ENCODE measurements at regions not wholly inside any gene's neighbourhood (a gene's known extent, or its start where the extent isn't known, plus 50 kb on each side); places are given as distances from the start of the nearest gene placed in this dataset.

DNA sequence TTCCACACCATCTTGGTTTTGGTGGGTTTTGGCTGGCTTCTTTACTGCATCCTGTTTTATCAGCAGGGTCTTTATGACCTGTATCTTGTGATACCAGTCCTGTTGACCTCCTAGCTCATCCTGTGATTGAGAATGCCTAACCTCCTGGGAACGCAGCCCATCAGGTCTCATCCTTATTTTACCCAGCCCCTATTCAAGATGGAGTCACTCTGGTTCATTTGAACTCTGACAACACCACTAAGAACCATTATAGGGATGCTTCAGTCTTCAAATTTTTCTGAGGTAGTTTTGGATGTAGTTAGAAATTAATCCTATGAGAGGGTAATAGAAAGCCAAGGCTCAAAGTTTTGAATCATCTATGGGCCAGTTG, 287.8 kb upstream of the SLC39A10 start:
- no peak for TF ChIP-seq EZH2 (IDR thresholded peaks at IDR 0.05; ENCODE audit: insufficient read depth, low read length)
- peaks cover 12% of the 10 kb centered on the region for H3K9me3 ChIP-seq (ENCODE audit: insufficient read depth, low read depth, low read length)
- no peaks in the 10 kb centered on the region for H3K79me2 ChIP-seq (ENCODE audit: insufficient read depth, low read length)
- no peaks in the 10 kb centered on the region for H3K27me3 Mint-ChIP-seq (ENCODE audit: low read depth, unreplicated experiment)
- no peak overlapping the region for H3K9ac ChIP-seq (ENCODE audit: low read length)
- H3K36me3 ChIP-seq (ENCODE audit: insufficient read depth, low read length), result no peaks in the 10 kb centered on the region
- peaks cover 13% of the 10 kb centered on the region for H3K4me1 Mint-ChIP-seq (ENCODE audit: low read depth, unreplicated experiment)
- no peak overlapping the region for H2AFZ ChIP-seq (ENCODE audit: low read depth, low read length)
- H3K9me3 Mint-ChIP-seq (ENCODE audit: unreplicated experiment), result peaks cover 2% of the 10 kb centered on the region
- no peak overlapping the region for H3K4me3 ChIP-seq (ENCODE audit: insufficient read depth, low read depth, low read length)
- no peak overlapping the region for H3K4me3 Mint-ChIP-seq (ENCODE audit: unreplicated experiment)
- H3K27ac ChIP-seq (ENCODE audit: low read depth, low read length), result no peak overlapping the region
- no peak overlapping the region for H3K4me2 ChIP-seq (ENCODE audit: low read length)
- H3K36me3 Mint-ChIP-seq (ENCODE audit: low read depth, unreplicated experiment), result no peaks in the 10 kb centered on the region
- H3K4me1 ChIP-seq (ENCODE audit: insufficient read depth, low read length), result peaks cover 6% of the 10 kb centered on the region
- no peaks in the 10 kb centered on the region for H3K27me3 ChIP-seq (ENCODE audit: insufficient read depth, low read length)
- no peak overlapping the region for H3K27ac Mint-ChIP-seq (ENCODE audit: unreplicated experiment)
- no peaks in the 10 kb centered on the region for H4K20me1 ChIP-seq (ENCODE audit: insufficient read depth, low read length)
- no peak for FAIRE-seq
- DNase-seq (ENCODE audit: low read depth), result no peak

DNA sequence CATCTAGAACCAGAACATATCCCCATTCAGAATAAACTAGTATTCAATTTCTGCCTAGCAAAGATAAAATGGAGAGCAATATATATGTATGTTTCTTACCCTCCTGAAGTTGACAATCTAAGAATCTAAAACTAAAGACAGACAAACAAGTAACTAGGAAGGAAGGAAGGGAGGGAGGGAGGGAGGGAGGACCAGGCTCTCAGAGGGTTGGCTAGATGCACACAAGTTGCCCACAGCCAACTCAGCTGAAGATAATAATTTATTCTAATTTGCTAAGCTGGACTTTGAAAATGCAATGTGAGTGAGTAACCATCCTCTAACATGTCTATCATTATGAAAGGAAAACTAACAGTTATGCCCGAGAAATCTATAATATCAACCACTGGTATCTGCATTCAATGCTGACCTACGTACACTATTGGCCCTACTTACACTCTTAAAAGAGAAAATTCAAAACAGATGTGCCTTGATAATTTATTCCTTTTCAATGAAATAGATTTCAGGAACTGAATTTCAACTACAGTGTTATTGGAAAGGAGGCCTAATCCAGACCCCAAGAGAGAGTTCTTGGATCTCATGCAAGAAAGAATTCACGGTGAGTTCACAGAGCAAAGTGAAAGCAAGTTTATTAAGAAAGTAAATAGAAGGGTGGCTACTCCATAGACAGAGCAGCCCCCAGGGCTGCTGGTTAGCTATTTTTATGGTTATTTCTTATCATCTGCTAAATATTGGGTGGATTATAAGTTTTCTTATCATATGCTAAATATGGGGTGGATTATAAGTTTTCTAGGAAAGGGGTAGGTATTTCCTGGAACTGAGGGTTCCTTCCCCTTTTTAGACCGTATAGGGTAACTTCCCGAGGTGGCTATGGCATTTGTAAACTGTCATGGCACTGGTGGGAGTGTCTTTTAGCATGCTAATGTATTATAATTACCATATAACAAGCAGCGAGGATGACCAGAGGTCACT, 288.5 kb upstream of the SLC39A10 start:
- H3K4me3 ChIP-seq (ENCODE audit: insufficient read depth, low read depth, low read length), result no peak overlapping the region
- H3K36me3 ChIP-seq (ENCODE audit: insufficient read depth, low read length), result no peaks in the 10 kb centered on the region
- FAIRE-seq, result no peak
- Mint-ChIP-seq H3K9me3 (ENCODE audit: unreplicated experiment) (peaks cover 2% of the 10 kb centered on the region), H3K4me1 (ENCODE audit: low read depth, unreplicated experiment) (peaks cover 16% of the 10 kb centered on the region), H3K4me3 (ENCODE audit: unreplicated experiment) (no peak overlapping the region), H3K36me3 (ENCODE audit: low read depth, unreplicated experiment) (no peaks in the 10 kb centered on the region), H3K27me3 (ENCODE audit: low read depth, unreplicated experiment) (no peaks in the 10 kb centered on the region), H3K27ac (ENCODE audit: unreplicated experiment) (no peak overlapping the region)
- no peak overlapping the region for H3K4me2 ChIP-seq (ENCODE audit: low read length)
- peaks cover 13% of the 10 kb centered on the region for H3K4me1 ChIP-seq (ENCODE audit: insufficient read depth, low read length)
- peaks cover 12% of the 10 kb centered on the region for H3K9me3 ChIP-seq (ENCODE audit: insufficient read depth, low read depth, low read length)
- TF ChIP-seq EZH2 (IDR thresholded peaks at IDR 0.05; ENCODE audit: insufficient read depth, low read length), result no peak
- TF ChIP-seq, protein P1, sequence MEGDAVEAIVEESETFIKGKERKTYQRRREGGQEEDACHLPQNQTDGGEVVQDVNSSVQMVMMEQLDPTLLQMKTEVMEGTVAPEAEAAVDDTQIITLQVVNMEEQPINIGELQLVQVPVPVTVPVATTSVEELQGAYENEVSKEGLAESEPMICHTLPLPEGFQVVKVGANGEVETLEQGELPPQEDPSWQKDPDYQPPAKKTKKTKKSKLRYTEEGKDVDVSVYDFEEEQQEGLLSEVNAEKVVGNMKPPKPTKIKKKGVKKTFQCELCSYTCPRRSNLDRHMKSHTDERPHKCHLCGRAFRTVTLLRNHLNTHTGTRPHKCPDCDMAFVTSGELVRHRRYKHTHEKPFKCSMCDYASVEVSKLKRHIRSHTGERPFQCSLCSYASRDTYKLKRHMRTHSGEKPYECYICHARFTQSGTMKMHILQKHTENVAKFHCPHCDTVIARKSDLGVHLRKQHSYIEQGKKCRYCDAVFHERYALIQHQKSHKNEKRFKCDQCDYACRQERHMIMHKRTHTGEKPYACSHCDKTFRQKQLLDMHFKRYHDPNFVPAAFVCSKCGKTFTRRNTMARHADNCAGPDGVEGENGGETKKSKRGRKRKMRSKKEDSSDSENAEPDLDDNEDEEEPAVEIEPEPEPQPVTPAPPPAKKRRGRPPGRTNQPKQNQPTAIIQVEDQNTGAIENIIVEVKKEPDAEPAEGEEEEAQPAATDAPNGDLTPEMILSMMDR (IDR thresholded peaks at IDR 0.05; ENCODE audit: insufficient read depth, low read depth, low read length), result no peak
- no peak for DNase-seq (ENCODE audit: low read depth)
- H3K27me3 ChIP-seq (ENCODE audit: insufficient read depth, low read length), result no peaks in the 10 kb centered on the region
- no peaks in the 10 kb centered on the region for H3K79me2 ChIP-seq (ENCODE audit: insufficient read depth, low read length)
- no peak overlapping the region for H3K27ac ChIP-seq (ENCODE audit: low read depth, low read length)
- no peaks in the 10 kb centered on the region for H4K20me1 ChIP-seq (ENCODE audit: insufficient read depth, low read length)
- H3K9ac ChIP-seq (ENCODE audit: low read length), result no peak overlapping the region
- no peak overlapping the region for H2AFZ ChIP-seq (ENCODE audit: low read depth, low read length)

DNA sequence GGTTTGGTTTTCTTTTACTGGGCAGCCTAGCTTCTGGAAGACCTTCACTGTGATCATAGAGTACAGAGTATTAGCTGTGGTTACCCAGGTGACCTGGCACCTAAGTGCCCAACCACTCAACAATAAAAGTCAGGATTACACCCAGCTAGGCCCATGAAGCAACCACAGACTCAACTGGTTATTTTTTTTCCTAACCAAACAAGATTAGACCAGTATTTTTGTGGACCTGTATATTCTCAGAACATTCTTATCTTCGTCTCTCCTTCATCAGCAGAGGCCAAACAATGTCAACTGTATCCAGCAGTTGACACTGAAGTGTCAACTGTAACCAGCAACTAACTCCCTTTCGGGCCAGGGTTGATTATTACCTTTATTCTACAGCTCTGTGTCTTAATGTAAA, 289.2 kb upstream of the SLC39A10 start:
- Mint-ChIP-seq H3K4me3 (ENCODE audit: unreplicated experiment) (no peak overlapping the region), H3K9me3 (ENCODE audit: unreplicated experiment) (peaks cover 2% of the 10 kb centered on the region), H3K36me3 (ENCODE audit: low read depth, unreplicated experiment) (no peaks in the 10 kb centered on the region), H3K4me1 (ENCODE audit: low read depth, unreplicated experiment) (peaks cover 16% of the 10 kb centered on the region), H3K27me3 (ENCODE audit: low read depth, unreplicated experiment) (no peaks in the 10 kb centered on the region), H3K27ac (ENCODE audit: unreplicated experiment) (no peak overlapping the region)
- H4K20me1 ChIP-seq (ENCODE audit: insufficient read depth, low read length), result no peaks in the 10 kb centered on the region
- no peak overlapping the region for H3K4me3 ChIP-seq (ENCODE audit: insufficient read depth, low read depth, low read length)
- peaks cover 18% of the 10 kb centered on the region for H3K4me1 ChIP-seq (ENCODE audit: insufficient read depth, low read length)
- no peaks in the 10 kb centered on the region for H3K27me3 ChIP-seq (ENCODE audit: insufficient read depth, low read length)
- no peak overlapping the region for H2AFZ ChIP-seq (ENCODE audit: low read depth, low read length)
- no peak overlapping the region for H3K9ac ChIP-seq (ENCODE audit: low read length)
- FAIRE-seq (no peak), DNase-seq (ENCODE audit: low read depth) (no peak)
- H3K79me2 ChIP-seq (ENCODE audit: insufficient read depth, low read length), result no peaks in the 10 kb centered on the region
- no peaks in the 10 kb centered on the region for H3K36me3 ChIP-seq (ENCODE audit: insufficient read depth, low read length)
- peaks cover 12% of the 10 kb centered on the region for H3K9me3 ChIP-seq (ENCODE audit: insufficient read depth, low read depth, low read length)
- no peak for TF ChIP-seq EZH2 (IDR thresholded peaks at IDR 0.05; ENCODE audit: insufficient read depth, low read length)
- TF ChIP-seq, protein P1 (IDR thresholded peaks at IDR 0.05; ENCODE audit: insufficient read depth, low read depth, low read length), result no peak
- H3K27ac ChIP-seq (ENCODE audit: low read depth, low read length), result no peak overlapping the region
- no peak overlapping the region for H3K4me2 ChIP-seq (ENCODE audit: low read length)
